ENCODE measurements at regions not wholly inside any gene's neighbourhood (a gene's known extent, or its start where the extent isn't known, plus 50 kb on each side); places are given as distances from the start of the nearest gene placed in this dataset.

GRCh38 chr3:146861262-146861661 is 256.1 kb upstream of the PLSCR5 start:
- H2AFZ ChIP-seq (ENCODE audit: low read depth, low read length, severe bottlenecking) = no peak overlapping the region
- H3K79me2 ChIP-seq (ENCODE audit: insufficient read depth, low read length) = no peaks in the 10 kb centered on the region
- H4K20me1 ChIP-seq (ENCODE audit: low read depth, low read length) = no peaks in the 10 kb centered on the region
- H3K4me3 ChIP-seq (ENCODE audit: insufficient read depth, low read length, poor library complexity, severe bottlenecking) = no peak overlapping the region
- H3K9ac ChIP-seq (ENCODE audit: low read length) = no peak overlapping the region
- TF ChIP-seq EZH2phosphoT487 (conservative IDR thresholded peaks at IDR 0.05; ENCODE audit: low read length) (no peak), CTCF (IDR thresholded peaks at IDR 0.05; ENCODE audit: insufficient read depth, low read length, poor library complexity, severe bottlenecking) (no peak)
- H3K9me2 ChIP-seq (replicated peaks; ENCODE audit: insufficient read depth, low read length) = no peaks in the 10 kb centered on the region
- no peaks in the 10 kb centered on the region for H3F3A ChIP-seq (ENCODE audit: insufficient read depth)
- H3K27ac ChIP-seq (ENCODE audit: low read depth, low read length) = no peak overlapping the region
- H3K9me3 ChIP-seq (ENCODE audit: insufficient read depth, low read length) = no peaks in the 10 kb centered on the region
- no peaks in the 10 kb centered on the region for H3K27me3 ChIP-seq (ENCODE audit: low read length)
- H3K4me2 ChIP-seq (ENCODE audit: low read depth, low read length, poor library complexity, severe bottlenecking) = no peak overlapping the region
- no peaks in the 10 kb centered on the region for H3K36me3 ChIP-seq (ENCODE audit: low read length)

- H3K79me2 ChIP-seq (ENCODE audit: insufficient read depth, low read length) = no peaks in the 10 kb centered on the region
- no peaks in the 10 kb centered on the region for H3K27me3 ChIP-seq (ENCODE audit: low read length)
- H2AFZ ChIP-seq (ENCODE audit: low read depth, low read length, severe bottlenecking) = no peak overlapping the region
- H3K4me2 ChIP-seq (ENCODE audit: low read depth, low read length, poor library complexity, severe bottlenecking) = no peak overlapping the region
- no peaks in the 10 kb centered on the region for H3K9me3 ChIP-seq (ENCODE audit: insufficient read depth, low read length)
- no peaks in the 10 kb centered on the region for H4K20me1 ChIP-seq (ENCODE audit: low read depth, low read length)
- no peak overlapping the region for H3K27ac ChIP-seq (ENCODE audit: low read depth, low read length)
- no peak for TF ChIP-seq CTCF (IDR thresholded peaks at IDR 0.05; ENCODE audit: insufficient read depth, low read length, poor library complexity, severe bottlenecking)
- TF ChIP-seq EZH2phosphoT487 (conservative IDR thresholded peaks at IDR 0.05; ENCODE audit: low read length) = no peak
- no peak overlapping the region for H3K4me3 ChIP-seq (ENCODE audit: insufficient read depth, low read length, poor library complexity, severe bottlenecking)
- H3K9ac ChIP-seq (ENCODE audit: low read length) = no peak overlapping the region
- H3F3A ChIP-seq (ENCODE audit: insufficient read depth) = no peaks in the 10 kb centered on the region
- H3K36me3 ChIP-seq (ENCODE audit: low read length) = no peaks in the 10 kb centered on the region
- no peaks in the 10 kb centered on the region; the same call in 1 of the 2 replicates for H3K9me2 ChIP-seq (replicated peaks; ENCODE audit: insufficient read depth, low read length)
Observed at GRCh38 chr3:146854523-146854922, 249.4 kb upstream of the PLSCR5 start.

GRCh38 chr3:146851665-146852064 is 246.5 kb upstream of the PLSCR5 start:
- no peak overlapping the region for H3K9ac ChIP-seq (ENCODE audit: low read length)
- H3K27me3 ChIP-seq (ENCODE audit: low read length) = no peaks in the 10 kb centered on the region
- H3F3A ChIP-seq (ENCODE audit: insufficient read depth) = no peaks in the 10 kb centered on the region
- no peak overlapping the region for H3K27ac ChIP-seq (ENCODE audit: low read depth, low read length)
- H3K9me3 ChIP-seq (ENCODE audit: insufficient read depth, low read length) = no peaks in the 10 kb centered on the region
- no peak overlapping the region for H3K4me2 ChIP-seq (ENCODE audit: low read depth, low read length, poor library complexity, severe bottlenecking)
- no peaks in the 10 kb centered on the region for H3K36me3 ChIP-seq (ENCODE audit: low read length)
- H3K79me2 ChIP-seq (ENCODE audit: insufficient read depth, low read length) = no peaks in the 10 kb centered on the region
- H3K4me3 ChIP-seq (ENCODE audit: insufficient read depth, low read length, poor library complexity, severe bottlenecking) = no peak overlapping the region
- H4K20me1 ChIP-seq (ENCODE audit: low read depth, low read length) = no peaks in the 10 kb centered on the region
- no peak overlapping the region for H2AFZ ChIP-seq (ENCODE audit: low read depth, low read length, severe bottlenecking)
- no peaks in the 10 kb centered on the region; the same call in 1 of the 2 replicates for H3K9me2 ChIP-seq (replicated peaks; ENCODE audit: insufficient read depth, low read length)
- no peak for TF ChIP-seq EZH2phosphoT487 (conservative IDR thresholded peaks at IDR 0.05; ENCODE audit: low read length)
- TF ChIP-seq CTCF (IDR thresholded peaks at IDR 0.05; ENCODE audit: insufficient read depth, low read length, poor library complexity, severe bottlenecking) = no peak
